Adrenal gland (tissue), 5 donors: ENCODE measurements at regions not wholly inside any gene's neighbourhood (a gene's known extent, or its start where the extent isn't known, plus 50 kb on each side); places are given as distances from the start of the nearest gene placed in this dataset.

Experiments used
- CTCF ChIP-seq, 6 experiments: fragments of 450-650 bp in 4 of 6; fragments of 200-600 bp in 2 of 6; sonication (generic) in 1 of 6; IDR thresholded peaks; 1 replicate in 5 of 6; 2 replicates in 1 of 6; pipeline versions ENCODE4 v1.5.1 to v1.8.0; 2016 to 2021; ENCODE audit warnings: antibody characterized with exemption in 6 of 6, mild to moderate bottlenecking in 2 of 6, moderate library complexity in 1 of 6
- POLR2A ChIP-seq, 2 donors: fragments of 450-650 bp; IDR thresholded peaks; one replicate each; pipeline ENCODE4 v1.6.1; 2017; ENCODE audit warnings: antibody characterized with exemption in 2 of 2, mild to moderate bottlenecking in 2 of 2, moderate library complexity in 1 of 2
- donor health status: DM: no; HTN: no; CAD: no.

DNA sequence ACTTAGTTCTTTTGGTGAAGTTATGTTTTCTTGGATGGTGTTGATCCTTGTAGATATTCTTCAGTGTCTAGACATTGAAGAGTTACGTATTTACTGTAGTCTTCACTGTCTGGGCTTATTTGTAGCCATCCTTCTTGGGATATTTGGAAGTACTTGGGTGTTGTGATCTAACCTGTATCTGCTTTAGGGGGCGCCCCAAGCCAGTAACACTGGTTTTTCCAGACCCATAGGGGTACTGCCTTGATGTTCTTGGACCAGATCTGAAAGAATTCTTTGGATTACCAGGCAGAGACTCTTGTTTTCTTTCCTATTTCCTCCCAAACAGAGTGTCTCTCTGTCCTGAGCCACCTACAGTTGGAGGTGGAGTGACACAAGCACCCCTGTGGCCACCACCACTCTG lies 309.1 kb upstream of the IMPG1 start:
- TF ChIP-seq POLR2A (IDR thresholded peaks at IDR 0.05) (no peak), CTCF (IDR thresholded peaks at IDR 0.05) (no peak)
